ENCODE measurements at regions not wholly inside any gene's neighbourhood (a gene's known extent, or its start where the extent isn't known, plus 50 kb on each side); places are given as distances from the start of the nearest gene placed in this dataset.

- TF ChIP-seq, protein P1, sequence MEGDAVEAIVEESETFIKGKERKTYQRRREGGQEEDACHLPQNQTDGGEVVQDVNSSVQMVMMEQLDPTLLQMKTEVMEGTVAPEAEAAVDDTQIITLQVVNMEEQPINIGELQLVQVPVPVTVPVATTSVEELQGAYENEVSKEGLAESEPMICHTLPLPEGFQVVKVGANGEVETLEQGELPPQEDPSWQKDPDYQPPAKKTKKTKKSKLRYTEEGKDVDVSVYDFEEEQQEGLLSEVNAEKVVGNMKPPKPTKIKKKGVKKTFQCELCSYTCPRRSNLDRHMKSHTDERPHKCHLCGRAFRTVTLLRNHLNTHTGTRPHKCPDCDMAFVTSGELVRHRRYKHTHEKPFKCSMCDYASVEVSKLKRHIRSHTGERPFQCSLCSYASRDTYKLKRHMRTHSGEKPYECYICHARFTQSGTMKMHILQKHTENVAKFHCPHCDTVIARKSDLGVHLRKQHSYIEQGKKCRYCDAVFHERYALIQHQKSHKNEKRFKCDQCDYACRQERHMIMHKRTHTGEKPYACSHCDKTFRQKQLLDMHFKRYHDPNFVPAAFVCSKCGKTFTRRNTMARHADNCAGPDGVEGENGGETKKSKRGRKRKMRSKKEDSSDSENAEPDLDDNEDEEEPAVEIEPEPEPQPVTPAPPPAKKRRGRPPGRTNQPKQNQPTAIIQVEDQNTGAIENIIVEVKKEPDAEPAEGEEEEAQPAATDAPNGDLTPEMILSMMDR (IDR thresholded peaks at IDR 0.05) = no peak
- TF ChIP-seq POLR2A (IDR thresholded peaks at IDR 0.05; ENCODE audit: low read depth) (no peak), EP300 (IDR thresholded peaks at IDR 0.05) (no peak), POLR2AphosphoS5 (IDR thresholded peaks at IDR 0.05) (no peak)
- Histone ChIP-seq H3K9me3 (no peaks in the 10 kb centered on the region), H3K4me1 (no peaks in the 10 kb centered on the region), H3K27me3 (peaks cover 0 to 27% (median 0%) of the 10 kb centered on the region in 4 donors), H3K27ac (replicated peaks in 1 of 4) (no peak overlapping the region), H3K4me3 (no peak overlapping the region), H3K36me3 (no peaks in the 10 kb centered on the region)
- intact Hi-C loops (cut with DNase I) = no loop called here
- DNase-seq (ENCODE audit: extremely low spot score) = no peak
- 81% methylated on average over 5 of the region's 5 CpGs for WGBS
Observed at GRCh38 chr1:157203166-157203565, 65.0 kb upstream of the ETV3 start.

- Histone ChIP-seq H3K36me3 (no peaks in the 10 kb centered on the region), H3K4me3 (no peak overlapping the region), H3K9me3 (no peaks in the 10 kb centered on the region), H3K27ac (replicated peaks in 1 of 4) (no peak overlapping the region), H3K4me1 (no peaks in the 10 kb centered on the region), H3K27me3 (peaks cover 0 to 32% (median 0%) of the 10 kb centered on the region in 4 donors)
- 29% methylated on average over 5 of the region's 5 CpGs for WGBS
- TF ChIP-seq EP300 (IDR thresholded peaks at IDR 0.05) (no peak), POLR2A (IDR thresholded peaks at IDR 0.05; ENCODE audit: low read depth) (no peak), POLR2AphosphoS5 (IDR thresholded peaks at IDR 0.05) (no peak)
- TF ChIP-seq, protein P1 (IDR thresholded peaks at IDR 0.05) = no peak
- peak; percentile 91 for DNase-seq (ENCODE audit: extremely low spot score)
- intact Hi-C loops (cut with DNase I) = no loop called here
Observed at GRCh38 chr1:157202331-157202730, 64.1 kb upstream of the ETV3 start.

DNA sequence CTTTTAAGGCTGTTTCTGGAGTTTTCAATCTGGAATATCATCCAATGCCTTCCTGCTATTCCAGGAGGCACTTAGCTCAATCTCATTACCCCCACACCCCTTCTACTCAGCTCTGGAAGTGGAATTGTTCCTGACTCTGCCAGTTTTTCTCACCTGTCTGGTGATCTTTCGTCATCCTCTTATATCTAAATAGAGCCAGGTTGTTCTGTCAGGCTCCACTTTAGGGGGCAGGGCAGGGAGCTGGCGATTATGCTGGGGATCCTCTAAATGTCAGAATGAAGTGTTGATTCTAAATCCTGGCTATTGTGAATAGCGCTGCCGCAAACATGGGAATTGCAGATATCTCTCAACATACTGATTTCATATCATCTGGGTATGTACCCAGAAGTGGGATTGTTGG, 63.6 kb upstream of the ETV3 start:
- TF ChIP-seq, protein P1 (IDR thresholded peaks at IDR 0.05) = no peak
- no peak for TF ChIP-seq POLR2AphosphoS5 (IDR thresholded peaks at IDR 0.05)
- no peak for TF ChIP-seq EP300 (IDR thresholded peaks at IDR 0.05)
- no peak for TF ChIP-seq POLR2A (IDR thresholded peaks at IDR 0.05; ENCODE audit: low read depth)
- intact Hi-C loops (cut with DNase I) = no loop called here
- 77% methylated on average over 4 of the region's 4 CpGs for WGBS

GRCh38 chr1:157200451-157200850, 62.3 kb upstream of the ETV3 start:
- intact Hi-C loops (cut with DNase I) = no loop called here
- peaks cover 0 to 45% (median 3%) of the 10 kb centered on the region in 4 donors for H3K27me3 ChIP-seq
- TF ChIP-seq, protein P1 (IDR thresholded peaks at IDR 0.05) = no peak
- no peak for TF ChIP-seq POLR2AphosphoS5 (IDR thresholded peaks at IDR 0.05)
- TF ChIP-seq POLR2A (IDR thresholded peaks at IDR 0.05; ENCODE audit: low read depth) = no peak
- no peak for TF ChIP-seq EP300 (IDR thresholded peaks at IDR 0.05)
- no peak overlapping the region for H3K27ac ChIP-seq (replicated peaks in 1 of 4)
- peak; percentile 89 for DNase-seq (ENCODE audit: extremely low spot score)
- no peaks in the 10 kb centered on the region for H3K36me3 ChIP-seq
- WGBS = 71% methylated on average over 8 of the region's 8 CpGs
- no peaks in the 10 kb centered on the region for H3K4me1 ChIP-seq
- H3K9me3 ChIP-seq = no peaks in the 10 kb centered on the region
- no peak overlapping the region for H3K4me3 ChIP-seq

More for the DNA sequence above, 63.6 kb upstream of the ETV3 start:
- H3K27ac ChIP-seq (replicated peaks in 1 of 4) = no peak overlapping the region
- peaks cover 0 to 32% (median 0%) of the 10 kb centered on the region in 4 donors for H3K27me3 ChIP-seq
- no peaks in the 10 kb centered on the region for H3K9me3 ChIP-seq
- no peaks in the 10 kb centered on the region for H3K36me3 ChIP-seq
- no peak overlapping the region for H3K4me3 ChIP-seq
- peak; percentile 91 for DNase-seq (ENCODE audit: extremely low spot score)
- no peaks in the 10 kb centered on the region for H3K4me1 ChIP-seq

- no peak for TF ChIP-seq POLR2A (IDR thresholded peaks at IDR 0.05; ENCODE audit: low read depth)
- no peak overlapping the region for H3K4me3 ChIP-seq
- no peak overlapping the region for H3K27ac ChIP-seq (replicated peaks in 1 of 4)
- H3K36me3 ChIP-seq = no peaks in the 10 kb centered on the region
- intact Hi-C loops (cut with DNase I) = no loop called here
- peak; percentile 91 for DNase-seq (ENCODE audit: extremely low spot score)
- H3K4me1 ChIP-seq = peaks cover 0 to 8% (median 5%) of the 10 kb centered on the region in 4 donors
- WGBS = 81% methylated on average over 3 of the region's 3 CpGs
- peaks cover 0 to 50% (median 11%) of the 10 kb centered on the region in 4 donors for H3K27me3 ChIP-seq
- H3K9me3 ChIP-seq = no peaks in the 10 kb centered on the region
Observed at GRCh38 chr1:157199421-157199755, 61.2 kb upstream of the ETV3 start.
